ENCODE measurements at regions not wholly inside any gene's neighbourhood (a gene's known extent, or its start where the extent isn't known, plus 50 kb on each side); places are given as distances from the start of the nearest gene placed in this dataset.

DNA sequence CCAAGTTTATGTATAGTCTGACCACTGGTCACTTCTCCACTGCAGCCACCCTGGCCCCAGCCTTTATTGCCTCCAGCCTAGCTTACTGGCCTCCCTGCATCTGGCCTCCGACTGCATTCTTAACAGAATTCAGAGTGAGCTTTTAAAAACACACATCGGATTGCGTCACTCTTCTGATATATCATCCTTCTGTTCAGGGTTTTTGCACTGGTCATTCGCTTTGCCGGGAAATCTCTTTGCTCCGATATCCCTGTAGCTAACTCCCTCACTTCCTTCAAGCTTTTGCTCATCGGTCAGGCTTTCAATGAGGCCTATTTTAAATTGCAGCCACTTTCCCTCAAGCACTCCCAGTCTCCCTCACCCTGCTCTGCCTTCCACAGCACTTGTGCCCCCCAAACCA is 101.6 kb upstream of the DLX2 start:
- no peak for DNase-seq (ENCODE audit: low spot score)

DNA sequence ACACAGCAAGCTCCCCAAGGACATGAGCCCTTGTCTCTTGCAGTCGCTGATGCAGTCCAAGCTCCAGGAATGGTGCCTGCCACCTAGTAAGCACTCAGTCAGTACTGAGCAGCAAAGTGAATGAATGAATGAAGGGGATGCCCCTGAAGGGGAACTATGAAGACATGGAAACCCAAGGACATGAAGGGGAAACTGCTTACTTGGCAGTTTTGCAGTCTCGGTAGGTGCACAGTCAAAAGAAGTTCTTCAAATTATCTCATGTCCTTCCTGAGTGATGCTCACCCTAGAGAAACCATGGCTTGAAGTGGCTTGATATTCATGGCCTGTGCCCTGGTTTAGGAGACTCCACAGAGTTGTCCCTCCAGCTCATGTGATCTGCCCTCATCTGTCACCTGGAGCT is 102.1 kb upstream of the DLX2 start:
- no peak for DNase-seq (ENCODE audit: low spot score)

GRCh38 chr2:172205292-172205691 is 102.6 kb upstream of the DLX2 start:
- no peak for DNase-seq (ENCODE audit: low spot score)

DNA sequence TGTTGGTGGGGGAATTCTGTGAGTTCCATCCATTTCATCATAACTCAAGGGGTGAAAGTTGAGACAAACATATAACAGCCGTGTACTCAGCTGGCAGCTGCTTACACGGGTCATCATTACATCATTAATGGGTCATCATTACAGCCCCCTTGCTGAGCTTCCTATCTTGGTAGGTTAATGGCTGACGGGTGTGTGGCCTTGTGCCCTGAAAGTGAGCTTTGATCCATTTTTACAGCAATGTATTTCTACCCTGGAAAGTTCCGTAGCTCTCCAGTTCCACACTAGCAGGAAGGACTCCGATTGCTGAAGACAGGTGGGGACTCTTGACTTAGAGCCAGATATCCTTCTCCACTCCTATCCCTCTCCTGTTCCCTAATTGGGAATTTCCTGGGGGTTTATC is 105.2 kb upstream of the DLX2 start:
- no peak for DNase-seq (ENCODE audit: low spot score)

GRCh38 chr2:172208791-172209325 is 106.2 kb upstream of the DLX2 start:
- DNase-seq (ENCODE audit: low spot score), result no peak

DNA sequence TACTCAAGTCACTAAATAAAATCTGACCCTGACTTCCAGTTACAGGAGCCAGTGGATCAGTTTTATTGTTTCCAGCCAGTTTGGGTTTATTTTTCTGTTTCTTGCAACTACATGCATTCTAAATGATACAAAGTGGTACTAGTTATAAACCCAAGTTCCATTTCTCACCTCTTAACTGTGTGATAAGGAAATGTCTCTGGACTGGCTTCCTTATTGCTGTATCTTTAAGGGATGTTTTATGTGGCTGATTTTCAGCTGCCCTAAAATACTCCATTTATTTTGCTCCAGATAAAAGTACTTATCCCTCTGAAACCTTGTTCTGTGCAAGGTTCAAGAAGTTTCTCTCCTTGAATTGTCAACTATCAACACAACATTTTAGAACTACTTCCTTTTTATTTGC is 107.9 kb upstream of the DLX2 start:
- DNase-seq (ENCODE audit: low spot score), result no peak

DNA sequence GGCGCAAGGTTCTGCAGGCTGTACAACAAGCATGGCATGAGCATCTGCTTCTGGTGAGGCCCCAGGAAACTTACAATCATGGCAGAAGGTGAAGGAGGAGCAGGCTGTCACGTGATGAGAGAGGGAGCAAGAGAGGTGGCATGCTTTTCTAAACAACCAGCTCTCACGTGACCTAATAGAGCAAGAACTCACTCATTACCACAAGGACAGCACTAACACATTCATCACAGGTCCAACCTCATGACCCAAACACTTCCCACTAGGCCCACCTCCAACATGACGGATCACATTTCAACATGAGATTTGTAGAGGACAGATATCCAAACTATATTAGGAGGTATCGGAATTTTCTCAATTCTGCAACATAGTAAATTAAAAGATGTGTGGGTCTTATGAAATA is 108.8 kb upstream of the DLX2 start:
- DNase-seq (ENCODE audit: low spot score), result no peak

- DNase-seq (ENCODE audit: low spot score), result no peak
These were observed 110.6 kb upstream of the DLX2 start for GRCh38 chr2:172213116-172213860.

- no peak for DNase-seq (ENCODE audit: low spot score)
These were observed 111.6 kb upstream of the DLX2 start for GRCh38 chr2:172214252-172214651.

DNA sequence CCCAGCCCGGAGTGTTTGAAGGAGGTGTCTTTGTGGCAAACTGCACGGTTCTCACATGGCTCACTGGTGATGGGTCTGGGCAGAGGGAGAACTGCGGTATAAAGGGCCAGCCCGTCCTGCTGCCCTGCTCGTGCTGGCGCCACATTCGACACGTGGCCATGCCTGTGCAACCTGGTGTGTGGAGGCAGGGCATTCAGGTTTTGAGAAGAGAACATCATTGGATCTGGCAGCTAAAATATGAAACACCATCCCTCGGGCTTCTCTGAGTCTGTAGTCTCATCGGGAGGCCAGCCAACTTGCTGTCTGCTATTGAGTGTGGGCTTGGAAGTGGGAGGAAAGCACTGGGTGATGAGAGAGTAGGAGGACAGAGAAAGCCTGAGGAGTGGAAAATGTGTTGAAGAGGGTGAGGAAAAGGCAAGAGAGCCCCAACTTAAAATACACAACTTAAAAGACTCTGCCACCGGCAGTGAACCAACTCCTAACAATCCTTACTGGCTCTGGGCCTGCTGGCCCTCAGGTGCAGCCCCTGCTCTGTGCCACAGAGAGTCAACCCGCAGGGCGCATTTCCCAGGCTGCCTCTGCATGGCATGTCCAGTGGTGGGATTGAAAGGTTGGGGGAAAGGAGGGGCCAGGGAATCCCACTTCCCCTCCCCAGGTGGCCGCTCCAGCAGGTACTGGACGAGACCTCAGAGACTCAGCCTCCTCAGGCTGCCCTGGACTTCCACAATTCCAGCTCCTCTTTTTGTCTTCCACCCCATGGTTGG is 112.7 kb upstream of the DLX2 start:
- no peak for DNase-seq (ENCODE audit: low spot score)

DNA sequence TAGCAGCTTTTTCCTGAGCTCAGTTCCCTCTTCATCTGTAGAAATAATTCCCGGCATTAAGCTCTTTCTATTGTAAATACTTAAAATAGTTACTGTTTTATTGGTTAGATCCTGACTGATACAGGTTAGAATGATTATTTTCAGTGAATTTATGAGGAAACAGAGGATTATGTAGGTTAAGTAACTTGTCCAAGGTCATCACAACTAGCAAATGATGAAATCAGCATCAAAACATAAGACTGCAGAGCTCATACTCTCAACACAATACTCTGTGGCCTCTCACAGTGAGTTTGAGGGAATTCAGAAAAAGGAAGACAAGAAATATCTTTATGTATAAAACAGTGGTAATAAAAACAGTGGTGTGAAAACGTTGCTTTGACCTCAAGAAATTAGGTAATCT is 113.2 kb upstream of the DLX2 start:
- DNase-seq (ENCODE audit: low spot score), result no peak

DNA sequence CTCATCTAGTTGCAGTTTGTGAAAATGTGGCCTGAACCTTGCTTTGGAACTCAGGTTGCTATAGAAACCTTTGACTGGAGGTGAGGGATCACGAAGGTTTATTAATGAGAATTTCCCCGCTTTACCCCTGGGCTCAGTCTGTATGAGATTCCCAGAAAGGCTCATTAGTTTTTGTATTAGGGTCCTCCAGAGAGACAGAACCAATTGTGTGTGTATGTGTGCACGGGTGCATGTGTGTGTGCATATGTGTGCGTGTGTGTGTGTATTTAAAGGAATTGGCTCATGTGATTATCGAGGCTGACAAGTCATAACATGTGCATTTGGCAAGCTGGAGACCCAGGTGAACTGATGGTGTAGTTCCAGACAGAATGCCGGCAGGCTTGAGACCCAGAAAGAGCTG is 113.8 kb upstream of the DLX2 start:
- no peak for DNase-seq (ENCODE audit: low spot score)

DNA sequence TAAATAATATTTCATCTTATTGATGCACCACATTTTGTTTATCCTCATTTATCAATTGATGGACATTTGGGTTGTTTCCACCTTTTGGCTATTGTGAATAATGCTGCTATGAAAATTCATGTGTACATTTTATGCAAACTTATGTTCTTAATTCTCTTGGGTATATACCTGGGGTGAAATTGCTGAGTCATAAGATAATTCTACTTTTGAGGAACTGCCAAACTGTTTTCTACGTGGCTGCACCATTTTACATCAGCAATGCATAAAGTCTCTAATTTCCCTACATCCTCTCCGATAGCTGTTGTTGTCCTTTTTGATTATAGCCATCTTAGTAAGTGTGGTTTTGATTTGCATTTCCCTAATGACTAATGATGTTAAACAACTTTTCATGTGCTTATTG is 116.5 kb upstream of the DLX2 start:
- DNase-seq (ENCODE audit: low spot score), result no peak

DNA sequence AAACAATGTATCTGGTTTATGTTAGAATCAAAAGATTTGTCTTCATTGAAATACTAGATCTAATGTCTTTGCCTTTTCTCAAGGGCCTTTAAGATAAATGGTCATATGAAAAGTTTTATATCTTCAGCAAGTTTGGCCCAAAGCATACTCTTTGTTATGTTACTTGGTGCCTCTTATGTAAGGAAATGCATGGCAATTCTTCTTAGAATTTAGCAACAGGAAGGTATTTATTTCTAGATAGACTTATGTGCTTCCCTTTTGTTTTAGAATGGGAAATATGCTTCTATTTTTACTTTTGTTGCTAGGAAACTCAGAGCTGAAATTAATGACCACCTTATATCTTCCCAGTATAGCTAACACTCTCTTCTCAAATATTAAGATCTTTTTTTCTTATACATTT is 117.4 kb upstream of the DLX2 start:
- DNase-seq (ENCODE audit: low spot score), result no peak

DNA sequence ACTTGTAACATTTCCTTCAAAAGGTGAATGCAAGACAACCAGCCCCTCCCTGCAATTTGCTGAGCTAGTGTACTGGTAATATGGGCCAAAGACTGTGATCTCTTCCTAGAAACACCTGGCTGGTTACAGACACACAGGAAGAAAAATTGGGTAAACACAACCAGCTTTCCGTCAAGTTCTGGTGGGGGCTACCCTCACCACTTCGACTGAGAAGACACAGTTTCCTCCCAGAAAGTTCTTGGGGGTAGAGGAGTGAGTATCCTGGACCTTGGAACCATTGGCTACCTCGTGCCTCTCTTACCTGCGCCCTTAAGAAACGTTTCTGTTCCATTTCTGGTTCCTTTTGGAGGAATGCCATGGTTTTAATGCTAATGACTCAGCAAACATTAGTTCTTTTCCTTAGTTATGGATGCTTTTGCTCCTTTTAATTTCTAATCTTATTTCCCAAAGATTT is 120.9 kb upstream of the DLX2 start:
- peak; percentile 43 for DNase-seq (ENCODE audit: low spot score)

DNA sequence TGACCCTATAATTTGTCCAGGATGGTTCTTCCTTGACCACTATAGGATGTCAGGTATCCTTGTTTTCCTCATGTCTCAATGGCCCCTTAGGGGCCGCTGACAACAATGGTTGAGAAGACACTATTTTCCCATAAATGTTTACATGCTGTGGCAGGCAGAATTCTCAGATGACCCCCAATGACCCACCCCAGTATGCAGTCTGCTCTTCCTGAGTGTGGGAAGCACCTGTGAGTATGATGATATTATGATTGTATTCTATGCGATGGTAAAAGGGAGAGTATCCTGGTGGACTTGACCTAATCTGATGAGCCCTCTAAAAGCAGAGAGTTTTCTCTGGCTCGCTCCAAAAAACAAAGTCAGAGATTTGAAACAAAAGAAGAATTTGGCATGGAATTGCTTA is 123.1 kb upstream of the DLX2 start:
- no peak for DNase-seq (ENCODE audit: low spot score)

DNA sequence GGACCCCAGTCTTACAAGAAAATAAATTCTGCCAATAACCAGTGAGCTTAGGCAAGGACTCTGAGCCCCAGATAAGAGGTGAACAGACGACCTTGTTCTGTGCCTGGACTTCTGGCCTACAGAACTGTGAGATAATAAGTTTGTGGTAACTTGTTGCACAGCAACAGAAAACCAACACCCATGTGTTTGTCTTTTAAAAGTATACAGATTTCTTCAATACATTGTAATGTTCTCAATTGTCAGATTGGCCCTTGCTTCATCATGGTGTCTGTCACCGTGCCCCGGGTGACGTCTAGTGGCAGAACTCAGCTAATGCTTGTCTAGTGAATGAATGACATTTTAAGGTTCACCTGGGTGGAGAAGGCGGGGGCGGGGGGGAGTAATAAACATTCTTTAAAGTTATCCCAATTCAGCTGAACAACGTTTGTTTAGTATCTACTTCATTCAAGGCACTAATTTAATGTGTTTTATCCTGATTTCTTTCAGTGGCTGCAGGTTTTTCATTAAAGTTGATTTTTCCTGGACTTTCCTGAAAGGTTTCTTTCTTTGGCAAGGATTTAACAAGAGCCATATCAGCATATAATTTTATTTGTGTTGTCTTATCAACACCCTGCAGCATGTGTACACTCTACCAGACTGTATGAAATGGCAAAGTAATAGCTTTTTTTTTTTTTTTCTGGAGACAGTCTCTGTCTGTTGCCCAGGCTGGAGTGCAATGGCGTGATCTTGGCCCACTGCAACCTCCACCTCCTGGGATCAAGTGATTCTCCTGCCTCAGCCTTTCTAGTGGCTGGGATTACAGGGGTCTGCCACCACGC is 123.8 kb upstream of the DLX2 start:
- peak; percentile 43 for DNase-seq (ENCODE audit: low spot score)

DNA sequence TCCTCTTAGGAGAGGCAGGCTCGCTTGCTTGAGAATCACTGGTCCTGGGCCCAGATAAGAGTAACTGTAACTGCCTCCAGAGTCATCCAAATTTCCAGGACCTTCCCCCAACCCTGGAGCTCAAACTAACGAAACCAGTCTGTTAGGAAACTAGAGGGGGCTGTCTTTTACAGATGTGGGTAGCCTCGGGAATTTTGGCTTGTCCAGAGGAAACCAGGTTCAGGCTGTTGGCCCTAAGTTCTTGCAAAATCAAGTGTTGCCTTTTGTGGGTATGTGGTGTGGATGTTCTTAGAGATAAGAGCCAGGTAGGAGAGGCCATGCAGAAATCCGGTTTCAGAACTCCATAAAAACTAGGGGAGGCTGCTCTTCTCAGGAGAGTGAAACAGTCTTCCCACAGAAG is 125.0 kb upstream of the DLX2 start:
- DNase-seq (ENCODE audit: low spot score), result no peak

DNA sequence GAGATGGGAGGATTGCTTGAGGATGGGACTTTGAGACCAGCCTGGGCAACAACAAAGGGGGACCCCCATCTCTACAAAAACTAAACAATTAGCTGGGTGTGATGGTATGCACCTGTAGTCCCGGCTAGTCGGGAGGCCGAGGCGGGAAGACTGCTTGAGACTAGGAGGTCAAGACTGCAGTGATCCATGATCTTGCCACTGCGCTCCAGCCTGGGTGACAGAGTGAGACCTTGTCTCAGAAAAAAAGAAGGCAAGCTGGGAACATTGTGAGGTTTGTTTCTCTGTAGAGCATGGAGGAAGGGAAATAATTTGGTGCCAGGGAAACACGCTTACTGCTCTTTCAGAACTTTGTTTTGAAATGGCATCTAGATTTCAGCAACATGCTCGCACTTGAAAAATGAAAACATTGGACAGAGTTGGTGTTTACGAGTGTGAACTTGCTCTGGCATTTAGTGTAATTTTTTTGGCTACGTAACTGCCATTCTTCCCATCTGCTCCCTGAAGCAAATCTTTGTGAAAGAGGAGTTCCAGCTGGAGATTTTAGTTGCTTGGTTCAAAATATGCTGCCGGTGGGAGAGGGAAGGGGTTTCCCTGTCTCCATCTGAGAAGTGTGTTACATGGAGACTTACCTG is 125.6 kb upstream of the DLX2 start:
- no peak for DNase-seq (ENCODE audit: low spot score)

DNA sequence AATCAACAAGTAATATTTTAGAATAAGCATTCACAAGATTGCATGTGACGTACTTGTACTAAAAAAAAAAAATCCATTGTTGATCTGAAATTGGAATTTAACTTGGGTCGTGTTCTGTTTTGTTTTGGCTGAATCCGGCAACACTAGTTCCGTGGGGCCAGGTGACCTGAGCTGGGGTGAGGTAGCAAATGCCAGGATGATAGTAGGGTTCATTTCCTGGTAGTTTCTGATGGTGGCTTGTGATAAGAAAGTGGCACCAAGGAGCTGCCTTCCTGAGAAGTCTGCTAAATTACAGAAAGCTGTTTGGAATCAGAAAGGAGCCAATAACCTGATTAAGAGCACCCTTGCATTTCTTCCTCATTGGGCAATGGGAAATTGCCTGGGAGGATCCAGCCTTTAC is 126.4 kb upstream of the DLX2 start:
- no peak for DNase-seq (ENCODE audit: low spot score)

- DNase-seq (ENCODE audit: low spot score), result no peak
These were observed 127.7 kb upstream of the DLX2 start for GRCh38 chr2:172230332-172230888.

GRCh38 chr2:172230889-172231401 is 128.2 kb upstream of the DLX2 start:
- DNase-seq (ENCODE audit: low spot score), result no peak

Measured in CD4-positive, alpha-beta T cell treated with Interleukin-15 for 4 hours (primary cell).